ENCODE measurements at regions not wholly inside any gene's neighbourhood (a gene's known extent, or its start where the extent isn't known, plus 50 kb on each side); places are given as distances from the start of the nearest gene placed in this dataset.

DNA sequence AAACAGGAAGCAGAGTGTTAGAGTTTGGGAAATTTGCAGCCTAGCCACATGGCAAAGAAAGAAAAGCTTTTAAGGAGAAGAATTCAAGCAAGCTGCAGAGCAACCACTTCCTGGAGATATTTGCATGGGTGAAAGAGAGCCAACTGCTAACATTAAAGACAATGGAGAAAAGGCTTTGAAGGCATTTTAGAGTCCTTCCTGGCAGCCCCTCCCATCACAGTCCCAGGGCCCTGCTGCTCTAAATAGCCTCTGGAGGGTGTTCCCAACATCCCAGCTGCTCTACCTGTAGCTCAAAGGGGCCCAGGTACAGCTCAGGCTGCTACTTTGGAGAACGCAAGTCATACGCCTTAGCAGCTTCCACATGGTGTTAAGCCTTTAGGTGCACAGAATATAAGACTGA is 235.9 kb upstream of the FMR1 start:
- in situ Hi-C loops (cut with HindIII; ENCODE audit: low pct_ligation_motif_present, low pct_unique_long_range_greater_than_20kb, low sequenced_read_pairs) = no loop called here
- no peak for DNase-seq

DNA sequence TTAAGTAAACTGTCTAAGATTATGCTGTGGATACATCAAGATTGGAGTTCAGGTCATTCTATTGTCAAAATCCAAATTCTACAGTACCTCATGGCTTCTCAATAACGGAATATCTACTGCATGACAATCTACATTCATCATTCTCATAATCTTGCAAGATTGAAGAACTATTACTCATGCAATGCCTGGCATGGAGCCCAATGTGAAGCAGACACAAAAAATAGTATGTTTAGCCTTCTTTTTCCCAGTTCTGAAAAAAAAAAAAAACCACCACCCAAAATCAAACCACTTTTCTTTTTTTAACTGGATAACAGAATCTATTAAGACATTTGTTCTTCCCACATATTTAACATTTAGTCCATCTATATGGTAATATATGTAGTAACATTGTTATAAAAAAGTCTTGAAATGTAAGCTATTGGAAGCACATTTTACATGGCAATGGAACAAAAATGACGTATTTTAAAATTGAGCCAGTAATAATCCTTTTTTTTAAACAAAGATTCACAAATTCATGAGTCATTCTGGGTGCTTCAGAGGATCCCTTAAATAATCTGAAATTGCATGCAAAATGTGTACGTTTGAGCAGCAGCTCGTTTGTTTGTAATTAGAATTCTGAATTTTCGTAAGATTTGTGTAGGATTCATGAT is 232.2 kb upstream of the FMR1 start:
- in situ Hi-C loops (cut with HindIII; ENCODE audit: low pct_ligation_motif_present, low pct_unique_long_range_greater_than_20kb, low sequenced_read_pairs) = no loop called here
- DNase-seq = no peak

DNA sequence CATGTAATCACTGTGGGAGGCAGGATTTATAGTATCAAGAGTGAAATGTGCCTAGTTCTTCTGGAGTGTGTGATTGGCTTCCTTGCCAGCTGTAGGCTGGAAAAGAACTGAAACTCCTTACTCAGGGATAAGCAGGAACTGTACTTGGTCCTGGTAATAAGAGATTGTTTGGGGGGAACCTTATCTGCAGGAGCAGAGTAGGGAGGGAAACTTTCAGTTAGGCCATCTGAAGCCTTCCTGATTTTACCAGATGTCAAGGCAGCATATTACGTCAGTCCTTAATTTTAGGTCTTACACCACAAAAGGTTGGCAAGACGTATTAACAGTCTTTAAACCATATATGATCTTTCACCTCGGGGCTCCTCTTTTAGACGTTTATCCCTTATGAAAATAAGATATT is 231.5 kb upstream of the FMR1 start:
- DNase-seq = no peak
- in situ Hi-C loops (cut with HindIII; ENCODE audit: low pct_ligation_motif_present, low pct_unique_long_range_greater_than_20kb, low sequenced_read_pairs) = no loop called here

DNA sequence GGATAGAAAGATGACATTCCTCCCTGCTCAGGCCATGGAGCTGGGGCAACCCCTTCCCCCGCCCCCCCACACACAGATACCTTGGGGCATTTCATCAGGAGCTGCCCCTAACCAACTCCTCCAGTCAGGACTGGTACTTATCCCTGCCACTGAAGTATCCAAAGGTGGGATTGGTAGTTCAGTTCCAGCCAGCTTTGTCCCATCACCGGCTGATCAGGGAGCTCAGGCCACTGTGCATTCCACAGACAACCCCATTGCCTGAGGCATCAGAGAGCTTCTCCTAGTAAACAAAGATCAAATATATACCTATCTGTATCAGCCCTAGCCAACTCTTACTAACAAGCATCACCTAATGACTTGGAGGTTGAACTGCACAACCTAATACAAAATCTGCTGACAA is 218.2 kb upstream of the FMR1 start:
- in situ Hi-C loops (cut with HindIII; ENCODE audit: low pct_ligation_motif_present, low pct_unique_long_range_greater_than_20kb, low sequenced_read_pairs) = no loop called here
- DNase-seq = no peak

DNA sequence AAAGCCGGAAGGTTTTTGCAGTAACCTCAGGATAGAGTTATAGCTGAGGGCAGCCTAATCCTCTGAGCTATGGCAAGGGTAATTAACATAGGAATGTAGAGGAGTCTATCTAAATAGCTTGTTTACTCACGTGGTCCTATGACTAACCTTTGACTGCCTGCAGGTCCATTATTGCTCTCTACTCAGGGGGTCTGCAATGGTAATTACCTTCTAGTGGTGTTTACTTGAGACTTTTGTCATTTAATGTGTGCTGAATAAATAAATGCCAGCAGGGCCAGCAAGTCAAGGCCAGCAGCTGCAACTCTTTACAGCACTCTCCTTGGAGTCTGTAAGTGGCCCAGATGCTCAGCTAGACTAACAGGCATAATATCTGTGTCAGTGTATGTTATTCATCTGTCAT is 212.7 kb upstream of the FMR1 start:
- DNase-seq = no peak

DNA sequence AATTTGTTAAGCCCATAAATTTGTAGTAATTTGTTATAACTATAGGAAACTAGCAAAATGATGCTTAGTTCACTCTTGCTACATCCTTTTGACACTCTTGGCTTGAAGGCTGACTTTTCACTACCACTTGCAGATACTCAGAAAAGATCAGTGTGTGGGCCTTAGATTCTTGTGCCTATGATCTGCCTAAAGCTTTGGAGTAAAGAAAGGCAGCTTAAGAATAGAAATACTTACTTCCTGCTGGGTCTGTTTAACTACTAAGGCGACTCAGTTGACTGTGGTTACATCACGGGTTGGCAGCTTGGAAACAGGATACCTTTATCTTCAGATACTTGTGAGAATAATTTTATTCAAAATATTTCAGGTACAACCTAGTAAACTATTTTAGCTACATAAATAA is 201.4 kb upstream of the FMR1 start:
- in situ Hi-C loops (cut with HindIII; ENCODE audit: low pct_ligation_motif_present, low pct_unique_long_range_greater_than_20kb, low sequenced_read_pairs) = no loop called here
- no peak for DNase-seq

More for the DNA sequence above, 212.7 kb upstream of the FMR1 start:
- in situ Hi-C loops (cut with HindIII; ENCODE audit: low pct_ligation_motif_present, low pct_unique_long_range_greater_than_20kb, low sequenced_read_pairs) = no loop called here

DNA sequence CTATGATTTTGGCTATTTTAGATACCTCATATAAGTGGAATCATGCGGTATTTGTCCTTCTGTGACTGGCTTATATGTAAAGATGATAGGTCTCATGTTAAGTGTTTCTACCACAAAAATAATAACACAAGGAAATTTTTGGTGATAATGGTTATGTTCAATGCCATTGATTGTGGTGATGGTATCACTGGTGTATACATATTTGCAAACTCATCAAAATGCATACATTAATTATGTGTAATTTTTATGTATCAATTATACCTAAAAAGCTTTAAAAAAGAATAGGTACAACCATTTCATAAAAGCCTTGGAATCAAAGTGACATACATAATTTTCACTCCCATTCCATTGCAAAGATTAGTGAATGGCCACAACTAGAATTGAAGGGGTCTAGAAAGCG is 178.3 kb upstream of the FMR1 start:
- DNase-seq = no peak
- in situ Hi-C loops (cut with HindIII; ENCODE audit: low pct_ligation_motif_present, low pct_unique_long_range_greater_than_20kb, low sequenced_read_pairs) = no loop called here

DNA sequence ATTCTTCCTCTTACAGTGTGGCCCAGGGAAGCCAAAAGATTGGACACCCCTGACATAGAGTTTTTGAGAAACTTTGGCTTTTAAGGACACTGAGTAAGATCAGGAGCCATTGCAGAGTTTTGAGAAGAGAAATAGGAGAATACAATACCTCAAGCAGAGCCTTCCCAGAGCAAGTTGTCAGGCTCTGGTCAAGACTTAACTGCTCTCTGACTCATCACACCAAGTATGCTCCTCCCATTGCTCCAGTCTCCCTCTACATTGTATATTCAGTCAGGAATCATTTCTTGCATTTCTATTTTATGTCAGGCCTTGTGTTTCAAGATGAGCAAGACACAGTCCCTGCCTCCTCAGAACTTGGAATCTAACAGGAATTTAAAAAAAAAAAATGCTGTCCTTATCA is 176.4 kb upstream of the FMR1 start:
- in situ Hi-C loops (cut with HindIII; ENCODE audit: low pct_ligation_motif_present, low pct_unique_long_range_greater_than_20kb, low sequenced_read_pairs) = no loop called here
- no peak for DNase-seq

DNA sequence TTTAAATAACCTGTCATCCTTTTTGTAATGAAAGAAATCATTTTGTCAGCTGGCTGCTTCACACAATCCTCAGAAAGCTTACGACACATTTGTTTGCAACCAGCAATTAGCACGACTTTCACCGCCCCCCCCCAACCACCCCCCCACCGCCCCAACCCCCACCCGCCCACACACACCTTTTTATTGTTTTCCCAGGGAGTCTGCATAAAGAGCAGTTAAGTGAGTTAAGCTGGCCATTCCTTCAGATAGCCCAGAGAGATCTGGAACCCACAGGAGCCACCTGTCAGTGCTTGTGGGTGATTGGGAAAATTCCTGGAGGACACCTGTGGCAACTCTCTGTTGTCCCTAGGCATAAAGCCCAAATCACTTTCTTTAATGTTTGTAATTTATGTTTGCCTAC is 175.7 kb upstream of the FMR1 start:
- no peak for DNase-seq
- in situ Hi-C loops (cut with HindIII; ENCODE audit: low pct_ligation_motif_present, low pct_unique_long_range_greater_than_20kb, low sequenced_read_pairs) = no loop called here

DNA sequence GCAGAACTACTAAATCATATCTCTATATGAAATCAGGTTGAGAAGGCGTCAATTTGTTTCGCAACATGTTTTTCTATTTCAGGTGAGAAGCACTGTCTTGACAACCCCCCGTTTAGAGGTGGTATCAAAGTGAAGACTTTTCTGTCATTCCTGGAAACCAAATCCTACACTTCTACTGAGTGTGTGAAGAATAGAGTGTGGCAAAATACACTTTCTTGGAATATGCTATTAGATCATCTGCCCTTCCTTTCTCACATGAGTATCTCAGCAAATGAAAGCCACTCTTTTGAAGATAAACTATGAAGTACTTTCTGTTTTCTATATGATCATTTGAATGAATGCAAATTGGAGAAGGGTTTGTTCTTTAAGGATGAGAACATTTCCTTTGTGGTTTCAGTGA is 174.0 kb upstream of the FMR1 start:
- no peak for DNase-seq
- in situ Hi-C loops (cut with HindIII; ENCODE audit: low pct_ligation_motif_present, low pct_unique_long_range_greater_than_20kb, low sequenced_read_pairs) = no loop called here

DNA sequence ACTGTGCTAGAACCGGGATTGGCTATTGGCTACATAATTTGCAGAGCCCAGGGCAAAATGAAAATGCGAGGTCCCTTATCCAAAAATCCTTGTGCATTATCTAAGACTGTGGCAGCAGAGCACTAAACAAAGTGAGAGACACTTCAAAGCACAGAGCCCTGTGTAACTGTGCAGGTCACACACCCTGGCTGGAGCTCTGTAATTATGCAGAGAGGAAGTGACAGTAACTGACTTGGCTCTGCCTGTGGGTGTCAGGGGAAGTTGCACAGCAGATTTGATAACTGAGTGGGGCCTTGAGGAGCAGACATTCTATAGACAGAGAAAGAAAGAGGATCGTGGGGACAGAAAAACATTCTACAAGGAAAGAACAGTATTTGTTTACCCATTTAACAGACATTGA is 173.5 kb upstream of the FMR1 start:
- in situ Hi-C loops (cut with HindIII; ENCODE audit: low pct_ligation_motif_present, low pct_unique_long_range_greater_than_20kb, low sequenced_read_pairs) = no loop called here
- no peak for DNase-seq

DNA sequence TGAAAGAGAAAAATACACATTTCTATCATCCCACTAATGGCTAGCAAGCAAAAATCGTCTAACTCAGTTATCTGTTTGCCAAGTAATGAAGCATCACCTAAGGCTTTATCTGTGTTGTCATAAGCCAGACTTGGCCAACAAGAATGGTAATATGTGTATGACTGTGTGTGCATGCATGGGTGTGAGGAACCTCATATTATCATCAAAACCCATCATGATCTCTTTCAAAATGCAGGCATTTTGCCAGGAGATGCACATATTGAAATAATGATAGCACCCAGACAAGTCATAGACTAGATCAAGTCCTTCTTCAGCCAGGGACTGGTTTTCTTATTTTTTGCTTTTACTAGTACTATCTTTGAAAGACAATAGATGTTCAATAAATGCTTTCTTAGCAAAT is 172.5 kb upstream of the FMR1 start:
- DNase-seq = no peak
- in situ Hi-C loops (cut with HindIII; ENCODE audit: low pct_ligation_motif_present, low pct_unique_long_range_greater_than_20kb, low sequenced_read_pairs) = no loop called here

DNA sequence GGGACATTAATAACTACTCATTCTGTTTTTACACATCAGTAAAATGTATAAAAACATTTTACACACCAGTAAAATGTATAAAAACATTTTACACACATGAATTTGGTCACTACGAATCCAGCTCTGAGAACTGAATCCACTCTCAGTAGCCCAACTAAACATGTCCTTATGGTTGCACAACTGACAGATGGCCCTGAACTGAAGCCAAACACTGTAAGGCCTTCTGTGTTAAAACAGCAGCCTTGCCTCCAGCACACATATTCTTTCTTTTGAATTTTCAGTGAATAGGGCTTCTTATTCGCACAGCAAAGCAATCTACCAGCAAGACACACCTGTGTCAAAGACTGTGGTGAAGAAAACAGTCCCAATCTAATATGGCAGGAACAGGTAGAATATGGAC is 169.9 kb upstream of the FMR1 start:
- in situ Hi-C loops (cut with HindIII; ENCODE audit: low pct_ligation_motif_present, low pct_unique_long_range_greater_than_20kb, low sequenced_read_pairs) = no loop called here
- no peak for DNase-seq

DNA sequence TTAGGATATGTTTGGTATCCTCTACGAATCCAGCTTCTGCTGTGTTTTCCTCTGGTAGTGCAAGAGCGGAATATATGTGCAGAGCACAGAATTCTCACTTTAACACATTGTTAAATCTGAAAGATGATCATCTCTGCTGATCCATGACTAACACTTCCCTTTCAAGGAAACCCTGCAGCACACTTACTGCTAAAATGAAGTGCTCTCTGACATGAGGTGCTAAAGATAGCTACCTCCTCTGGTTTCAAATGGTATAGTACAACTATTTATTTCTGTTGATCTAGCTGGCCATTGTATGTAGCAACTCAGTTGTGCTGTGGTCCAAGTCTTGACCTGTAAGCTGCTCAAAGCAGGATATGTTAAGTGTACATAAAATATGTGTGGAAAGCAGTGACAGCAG is 162.4 kb upstream of the FMR1 start:
- in situ Hi-C loops (cut with HindIII; ENCODE audit: low pct_ligation_motif_present, low pct_unique_long_range_greater_than_20kb, low sequenced_read_pairs) = no loop called here
- DNase-seq = no peak

DNA sequence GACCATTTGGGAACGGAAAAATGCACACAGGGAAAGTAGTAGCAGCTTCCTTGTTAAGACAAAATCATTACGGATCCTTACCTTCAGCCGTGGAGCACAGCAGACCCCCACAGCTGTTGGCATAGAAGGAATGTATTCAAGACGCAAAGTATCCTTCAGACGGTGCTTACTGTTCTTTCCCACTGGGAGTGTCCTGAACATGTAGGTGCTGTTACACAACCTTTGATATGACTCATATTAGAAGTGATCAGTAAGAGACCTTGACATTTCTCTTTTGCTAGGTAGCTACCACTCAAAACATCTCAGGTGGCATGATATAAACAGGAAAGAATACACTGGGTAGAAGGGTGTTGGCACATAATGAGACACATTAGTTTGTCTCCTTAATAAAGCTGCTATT is 154.0 kb upstream of the FMR1 start:
- in situ Hi-C loops (cut with HindIII; ENCODE audit: low pct_ligation_motif_present, low pct_unique_long_range_greater_than_20kb, low sequenced_read_pairs) = no loop called here
- no peak for DNase-seq

DNA sequence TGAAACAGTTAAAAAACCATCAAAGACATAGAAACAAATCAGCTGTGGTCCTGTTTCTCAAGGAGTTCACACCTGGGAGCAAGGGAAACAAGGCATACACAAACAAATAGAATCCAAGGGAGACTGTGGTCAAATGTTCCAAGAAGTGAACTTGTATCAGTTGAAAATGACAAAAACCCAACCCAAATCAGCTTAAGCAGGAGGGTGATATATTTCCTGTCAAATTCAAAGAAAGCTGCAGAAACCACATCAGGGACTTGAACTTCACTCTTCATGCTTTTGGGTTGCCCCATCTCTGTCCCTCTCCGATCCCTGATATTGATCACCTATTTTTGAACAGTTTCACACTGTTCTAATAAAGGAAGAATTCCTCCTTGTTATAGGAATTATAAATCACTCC is 148.6 kb upstream of the FMR1 start:
- in situ Hi-C loops (cut with HindIII; ENCODE audit: low pct_ligation_motif_present, low pct_unique_long_range_greater_than_20kb, low sequenced_read_pairs) = no loop called here
- DNase-seq = no peak

DNA sequence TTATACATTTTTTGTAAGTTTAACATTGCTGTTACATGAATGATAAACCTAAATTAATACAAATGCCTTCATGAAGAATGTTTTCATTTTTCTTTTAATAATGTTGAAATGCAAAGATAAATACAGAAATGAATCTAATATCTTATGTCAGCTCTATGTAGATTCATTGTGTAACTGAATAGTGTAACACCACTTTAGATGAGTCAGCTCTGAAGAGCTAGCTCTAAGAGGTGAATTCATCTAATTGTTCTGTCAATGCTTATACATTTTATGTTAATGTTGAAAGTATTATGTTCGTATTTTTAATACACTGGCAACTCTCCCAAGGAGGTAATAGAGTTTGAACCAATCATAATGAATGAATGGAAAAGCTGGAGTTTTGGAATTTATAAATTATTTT is 146.9 kb upstream of the FMR1 start:
- no peak for DNase-seq
- in situ Hi-C loops (cut with HindIII; ENCODE audit: low pct_ligation_motif_present, low pct_unique_long_range_greater_than_20kb, low sequenced_read_pairs) = no loop called here

DNA sequence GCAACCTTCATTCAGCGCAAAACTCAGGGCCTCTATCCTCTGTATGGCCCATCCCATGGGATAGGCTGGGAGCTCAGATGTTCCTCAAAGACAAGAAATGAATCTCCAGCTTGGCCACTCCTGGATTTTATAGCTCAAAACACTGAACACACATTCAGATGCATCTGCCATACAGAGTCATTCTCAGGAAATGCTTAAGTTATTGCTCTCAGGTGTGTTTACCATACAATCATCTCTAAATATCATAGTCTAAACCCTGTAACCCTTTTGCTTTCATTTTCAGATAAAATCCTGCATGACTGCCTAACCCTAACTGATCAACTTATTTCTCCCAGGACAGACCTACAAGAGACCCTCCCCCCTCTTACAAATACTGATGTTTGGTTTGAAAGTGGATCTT is 140.9 kb upstream of the FMR1 start:
- in situ Hi-C loops (cut with HindIII; ENCODE audit: low pct_ligation_motif_present, low pct_unique_long_range_greater_than_20kb, low sequenced_read_pairs) = no loop called here
- DNase-seq = no peak

DNA sequence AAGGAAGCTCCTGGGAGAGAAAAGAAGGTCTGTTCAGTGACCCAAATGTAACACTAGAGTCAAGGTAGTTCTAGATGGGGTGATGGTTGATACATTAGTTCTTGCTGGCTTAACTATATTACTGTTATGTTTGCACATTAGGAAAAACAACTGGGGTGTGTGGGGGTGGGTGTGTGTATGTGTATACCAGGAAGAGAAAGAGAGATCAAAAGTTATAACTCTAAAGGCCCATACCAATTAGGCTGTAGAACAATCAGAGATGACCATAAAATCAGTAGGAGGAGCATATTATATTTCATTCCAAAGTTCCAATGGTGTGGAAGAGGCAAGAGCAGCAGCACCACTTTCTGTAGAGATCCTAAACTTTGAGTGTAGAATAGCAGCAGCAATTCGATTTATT is 134.7 kb upstream of the FMR1 start:
- in situ Hi-C loops (cut with HindIII; ENCODE audit: low pct_ligation_motif_present, low pct_unique_long_range_greater_than_20kb, low sequenced_read_pairs) = no loop called here
- no peak for DNase-seq

DNA sequence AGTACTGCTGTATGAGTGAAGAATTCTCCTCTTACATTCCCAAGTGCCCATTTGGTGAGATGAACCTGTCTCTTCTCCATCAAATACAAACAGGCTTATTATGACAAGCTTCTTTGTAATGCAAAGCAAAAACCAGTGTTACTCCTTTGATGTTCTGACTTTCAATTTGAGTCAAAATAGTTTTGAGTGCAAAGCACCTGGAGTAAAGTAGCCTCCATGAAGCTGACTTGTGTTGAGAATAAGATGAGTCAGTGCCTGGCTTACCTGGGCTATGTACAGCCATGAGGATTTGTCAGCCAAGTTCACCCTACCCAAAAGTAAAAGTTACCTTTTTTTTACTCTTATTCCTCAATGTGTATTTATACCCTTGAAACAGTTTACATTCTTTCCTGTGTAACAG is 132.5 kb upstream of the FMR1 start:
- in situ Hi-C loops (cut with HindIII; ENCODE audit: low pct_ligation_motif_present, low pct_unique_long_range_greater_than_20kb, low sequenced_read_pairs) = no loop called here
- no peak for DNase-seq

DNA sequence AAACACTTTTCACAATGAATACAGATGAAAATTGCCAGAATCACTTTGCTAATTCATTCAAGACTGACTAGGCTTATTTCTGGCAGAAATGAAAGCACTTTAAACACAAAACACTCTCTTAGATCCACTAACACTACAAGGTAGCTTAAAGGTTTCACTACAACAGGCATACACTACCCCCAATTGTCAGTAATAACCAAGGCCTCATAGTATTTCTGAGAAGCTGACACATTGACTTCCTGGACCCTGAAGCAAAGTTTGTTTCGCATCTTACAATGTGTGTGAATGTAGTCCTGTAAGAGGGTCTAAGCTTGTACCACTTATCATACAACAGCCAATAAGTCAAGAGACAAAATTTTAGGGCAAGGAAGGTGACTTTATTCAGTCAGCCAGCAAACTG is 129.9 kb upstream of the FMR1 start:
- in situ Hi-C loops (cut with HindIII; ENCODE audit: low pct_ligation_motif_present, low pct_unique_long_range_greater_than_20kb, low sequenced_read_pairs) = no loop called here

More for the DNA sequence above, 129.9 kb upstream of the FMR1 start:
- no peak for DNase-seq

Data from ACHN (cell line).